Breast epithelium (tissue), 3 donors: ENCODE measurements at regions not wholly inside any gene's neighbourhood (a gene's known extent, or its start where the extent isn't known, plus 50 kb on each side); places are given as distances from the start of the nearest gene placed in this dataset.

ENCODE experiments used
- CTCF ChIP-seq, 3 donors: fragments of 450-650 bp; IDR thresholded peaks; one replicate each; pipeline ENCODE4 v1.5.1; 2016 to 2017; ENCODE audit warnings: antibody characterized with exemption in 3 of 3, mild to moderate bottlenecking in 3 of 3, moderate library complexity in 3 of 3
- POLR2A ChIP-seq: fragments of 450-650 bp; IDR thresholded peaks from one replicate; pipeline ENCODE4 v1.6.1; 2016; ENCODE audit warnings: antibody characterized with exemption, mild to moderate bottlenecking, moderate library complexity
- POLR2AphosphoS5 ChIP-seq, 3 donors: sonication (generic); formaldehyde crosslinking; IDR thresholded peaks; one replicate each; pipeline ENCODE4 v1.6.1; 2017; ENCODE audit warnings: antibody characterized with exemption in 3 of 3

DNA sequence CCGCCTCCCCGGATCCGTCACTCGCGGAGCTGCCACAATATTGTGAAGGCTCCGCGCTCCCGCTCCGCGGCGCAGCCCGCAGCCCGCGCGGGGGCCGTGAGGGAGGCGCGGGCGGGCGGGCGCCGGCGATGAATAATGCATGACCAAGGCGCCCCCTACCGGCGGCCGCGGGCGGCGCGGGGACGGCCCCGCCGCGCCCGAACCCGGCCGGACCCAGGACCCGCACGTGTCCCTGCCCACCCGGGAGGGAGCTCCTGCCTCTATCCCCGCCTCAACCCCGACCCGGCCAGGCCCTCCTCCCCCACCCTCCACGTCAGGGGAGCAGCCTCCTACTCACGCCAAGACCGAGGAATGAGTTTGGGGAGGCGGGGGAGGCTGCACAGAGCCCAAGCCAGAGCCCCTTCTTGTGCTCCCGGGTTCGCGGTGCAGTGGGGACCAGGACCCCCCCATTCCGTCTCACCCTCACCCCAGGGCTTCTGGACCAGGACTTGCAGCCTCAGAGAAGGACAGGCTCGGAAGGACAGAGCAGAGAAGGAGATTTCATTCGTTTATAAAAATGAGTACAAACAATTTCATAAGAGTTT lies 70.8 kb upstream of the CASZ1 start:
- TF ChIP-seq CTCF (IDR thresholded peaks at IDR 0.05) = peak in 2 of 3 donors; percentile 39 to 82
- no peak for TF ChIP-seq POLR2A
- no peak for TF ChIP-seq POLR2AphosphoS5 (IDR thresholded peaks at IDR 0.05)
